Chondrocyte (in vitro differentiated cells): ENCODE measurements at regions not wholly inside any gene's neighbourhood (a gene's known extent, or its start where the extent isn't known, plus 50 kb on each side); places are given as distances from the start of the nearest gene placed in this dataset.

Experiments used
- DNase-seq: peaks from one replicate; pipeline ENCODE4 v3.0.0; 2021; ENCODE audit warnings: mixed read lengths, low spot score
- H3K27ac Mint-ChIP-seq: one replicate; pipeline ENCODE4 v1.8.0; 2021; ENCODE audit warnings: mild to moderate bottlenecking, moderate library complexity, mixed read lengths; ENCODE audit not compliant: unreplicated experiment
- H3K27me3 Mint-ChIP-seq: 2 replicates; pipeline ENCODE4 v1.8.0; 2021; ENCODE audit warnings: low read depth, mixed read lengths
- H3K36me3 Mint-ChIP-seq: 2 replicates; pipeline ENCODE4 v1.8.0; 2021; ENCODE audit warnings: low read depth, mixed read lengths
- H3K4me1 Mint-ChIP-seq: 2 replicates; pipeline ENCODE4 v1.8.0; 2021; ENCODE audit warnings: low read depth, mild to moderate bottlenecking, mixed read lengths
- H3K4me3 Mint-ChIP-seq: one replicate; pipeline ENCODE4 v1.8.0; 2021; ENCODE audit warnings: mild to moderate bottlenecking, moderate library complexity, mixed read lengths; ENCODE audit not compliant: unreplicated experiment
- H3K9me3 Mint-ChIP-seq: 2 replicates; pipeline ENCODE4 v1.8.0; 2021; ENCODE audit warnings: low read depth, mixed read lengths
- CTCF ChIP-seq: fragments of 200-600 bp; sonication (generic); IDR thresholded peaks from 2 replicates; pipeline ENCODE4 v1.5.0; 2021; ENCODE audit warnings: antibody characterized with exemption, mild to moderate bottlenecking, moderate library complexity

GRCh38 chr13:88176231-88176630 is 505.1 kb downstream of the SLITRK5 start:
- Mint-ChIP-seq H3K9me3 (no peaks in the 10 kb centered on the region), H3K4me3 (no peak overlapping the region), H3K4me1 (no peaks in the 10 kb centered on the region), H3K27ac (no peak overlapping the region), H3K36me3 (no peaks in the 10 kb centered on the region), H3K27me3 (no peaks in the 10 kb centered on the region)
- no peak for TF ChIP-seq CTCF
- DNase-seq = no peak

- Mint-ChIP-seq H3K4me1 (no peaks in the 10 kb centered on the region), H3K4me3 (no peak overlapping the region), H3K36me3 (no peaks in the 10 kb centered on the region), H3K9me3 (no peaks in the 10 kb centered on the region), H3K27ac (no peak overlapping the region), H3K27me3 (no peaks in the 10 kb centered on the region)
- DNase-seq = no peak
- no peak for TF ChIP-seq CTCF
Measured at GRCh38 chr13:88183440-88183839, 512.3 kb downstream of the SLITRK5 start.

GRCh38 chr13:88188986-88189385 is 517.8 kb downstream of the SLITRK5 start:
- DNase-seq = no peak
- Mint-ChIP-seq H3K36me3 (no peaks in the 10 kb centered on the region), H3K4me1 (no peaks in the 10 kb centered on the region), H3K27ac (no peak overlapping the region), H3K27me3 (no peaks in the 10 kb centered on the region), H3K9me3 (no peaks in the 10 kb centered on the region), H3K4me3 (no peak overlapping the region)
- no peak for TF ChIP-seq CTCF

GRCh38 chr13:88189728-88190127 is 518.6 kb downstream of the SLITRK5 start:
- TF ChIP-seq CTCF = no peak
- Mint-ChIP-seq H3K4me1 (no peaks in the 10 kb centered on the region), H3K36me3 (no peaks in the 10 kb centered on the region), H3K4me3 (no peak overlapping the region), H3K27me3 (no peaks in the 10 kb centered on the region), H3K27ac (no peak overlapping the region), H3K9me3 (no peaks in the 10 kb centered on the region)
- DNase-seq = no peak

- peaks cover 21% of the 10 kb centered on the region for H3K9me3 Mint-ChIP-seq
- H3K4me3 Mint-ChIP-seq = no peak overlapping the region
- DNase-seq = no peak
- no peak overlapping the region for H3K27ac Mint-ChIP-seq
- H3K36me3 Mint-ChIP-seq = no peaks in the 10 kb centered on the region
- no peaks in the 10 kb centered on the region for H3K27me3 Mint-ChIP-seq
- H3K4me1 Mint-ChIP-seq = no peaks in the 10 kb centered on the region
- TF ChIP-seq CTCF = no peak
Measured at GRCh38 chr13:88196106-88196505, 524.9 kb downstream of the SLITRK5 start.
